HL-60 (cell line): ENCODE measurements at regions not wholly inside any gene's neighbourhood (a gene's known extent, or its start where the extent isn't known, plus 50 kb on each side); places are given as distances from the start of the nearest gene placed in this dataset.

Experiments
- DNase-seq, 2 experiments: peaks; one replicate each; pipeline ENCODE4 v3.0.0-alpha.2; 2010 to 2020; ENCODE audit warnings: low read depth in 1 of 2, low spot score in 1 of 2
- H3K27ac ChIP-seq: fragments of 250-450 bp; sonication (Bioruptor Pico); replicated peaks from 2 replicates; pipeline ENCODE4 v1.5.1; 2020; ENCODE audit warnings: mild to moderate bottlenecking, moderate library complexity
- H3K27me3 ChIP-seq: fragments of 250-450 bp; sonication (Bioruptor Pico); 2 replicates; pipeline ENCODE4 v1.5.1; 2021; ENCODE audit warnings: mild to moderate bottlenecking, moderate library complexity; ENCODE audit not compliant: insufficient read depth, poor library complexity, severe bottlenecking
- H3K4me3 ChIP-seq: replicated peaks from 2 replicates; pipeline ENCODE4 v1.5.1; 2011; ENCODE audit warnings: mild to moderate bottlenecking, control low read depth, low read length; ENCODE audit not compliant: insufficient read depth
- CTCF ChIP-seq: IDR thresholded peaks from one replicate; pipeline ENCODE4 v1.5.1; 2011; ENCODE audit warnings: low read length, control low read depth, inconsistent platforms; ENCODE audit not compliant: insufficient read depth
- GABPA ChIP-seq: IDR thresholded peaks from 2 replicates; pipeline ENCODE4 v1.6.1; 2012; ENCODE audit warnings: low read depth
- POLR2AphosphoS5 ChIP-seq: IDR thresholded peaks from 2 replicates; pipeline ENCODE4 v1.6.1; 2012; ENCODE audit warnings: low read depth
- REST ChIP-seq: IDR thresholded peaks from 2 replicates; pipeline ENCODE4 v1.6.1; 2012; ENCODE audit warnings: low read depth; ENCODE audit not compliant: insufficient replicate concordance
- SPI1 ChIP-seq: IDR thresholded peaks from 2 replicates; pipeline ENCODE4 v1.6.1; 2012; ENCODE audit warnings: low read depth, mild to moderate bottlenecking, borderline replicate concordance

GRCh38 chr7:23945472-23945871 is 235.5 kb downstream of the STK31 start:
- Histone ChIP-seq H3K4me3 (no peak overlapping the region), H3K27me3 (no peaks in the 10 kb centered on the region), H3K27ac (no peak overlapping the region)
- DNase-seq: no peak
- no peak for TF ChIP-seq GABPA
- TF ChIP-seq POLR2AphosphoS5: no peak
- no peak for TF ChIP-seq REST
- TF ChIP-seq SPI1: no peak
- TF ChIP-seq CTCF: no peak

GRCh38 chr7:23955145-23955544 is 245.1 kb downstream of the STK31 start:
- Histone ChIP-seq H3K4me3 (no peak overlapping the region), H3K27ac (no peak overlapping the region), H3K27me3 (no peaks in the 10 kb centered on the region)
- TF ChIP-seq POLR2AphosphoS5 (no peak), CTCF (no peak), REST (no peak), SPI1 (no peak), GABPA (no peak)
- DNase-seq: no peak

GRCh38 chr7:23955600-23956149 is 245.7 kb downstream of the STK31 start:
- Histone ChIP-seq H3K27me3 (no peaks in the 10 kb centered on the region), H3K27ac (no peak overlapping the region), H3K4me3 (no peak overlapping the region)
- TF ChIP-seq POLR2AphosphoS5 (no peak), REST (no peak), SPI1 (no peak), GABPA (no peak), CTCF (no peak)
- no peak for DNase-seq
